ENCODE measurements at regions not wholly inside any gene's neighbourhood (a gene's known extent, or its start where the extent isn't known, plus 50 kb on each side); places are given as distances from the start of the nearest gene placed in this dataset. TPM values are rescaled to one million over a fixed set of nuclear protein-coding genes. Genes with fewer than 3 reads are reported as not detected.

GRCh38 chr3:11953778-11954177, 50.4 kb upstream of the SYN2 start:
- Mint-ChIP-seq H3K4me1 (no peaks in the 10 kb centered on the region), H3K27me3 (peaks cover 12% of the 10 kb centered on the region), H3K4me3 (no peak overlapping the region), H3K27ac (no peak overlapping the region), H3K9me3 (ENCODE audit: insufficient read depth) (no peaks in the 10 kb centered on the region)
- ATAC-seq (ENCODE audit: low read depth): no peak
- H2AFZ ChIP-seq (ENCODE audit: insufficient read depth, low read depth, low read length, poor library complexity, severe bottlenecking): no peak overlapping the region
- no peaks in the 10 kb centered on the region for H3K36me3 ChIP-seq (replicated peaks in 1 of 2; ENCODE audit: control extremely low read depth in 1 of 2, control insufficient read depth in 1 of 2, extremely low read depth in 1 of 2, insufficient read depth in 2 of 2, low read length in 1 of 2)
- peaks cover 0 to 9% (median 0%) of the 10 kb centered on the region in 3 donors for H3K9me3 ChIP-seq (ENCODE audit: control extremely low read depth in 1 of 3, control insufficient read depth in 2 of 3, insufficient read depth in 1 of 3, low read length in 2 of 3)
- H3K4me1 ChIP-seq (ENCODE audit: control insufficient read depth in 2 of 2, insufficient read depth in 2 of 2, low read length in 2 of 2): no peaks in the 10 kb centered on the region
- WGBS (ENCODE audit: insufficient coverage): 79% methylated on average over 2 of the region's 6 CpGs
- H3K4me3 ChIP-seq (ENCODE audit: control extremely low read depth in 1 of 5, extremely low read depth in 1 of 5, insufficient read depth in 1 of 5, low read depth in 2 of 5, low read length in 4 of 5): no peak overlapping the region
- TF ChIP-seq CTCF (IDR thresholded peaks at IDR 0.05): no peak
- TF ChIP-seq EZH2 (IDR thresholded peaks at IDR 0.05; ENCODE audit: borderline replicate concordance, insufficient read depth, low read depth, low read length, poor library complexity, severe bottlenecking): no peak
- no peak overlapping the region for H3K4me2 ChIP-seq (replicated peaks; ENCODE audit: low read depth, low read length, poor library complexity, severe bottlenecking)
- ChIA-PET CTCF (no interaction called here), POLR2A (no interaction called here)
- H4K20me1 ChIP-seq (ENCODE audit: control insufficient read depth, insufficient read depth, low read length, poor library complexity, severe bottlenecking): no peaks in the 10 kb centered on the region
- intact Hi-C loops (cut with micrococcal nuclease): no loop called here
- H3K27me3 ChIP-seq (replicated peaks in 1 of 4; ENCODE audit: control extremely low read depth in 1 of 4, control insufficient read depth in 3 of 4, insufficient read depth in 4 of 4, low read length in 3 of 4): peaks cover 0 to 3% (median 0%) of the 10 kb centered on the region in 4 experiments
- no peaks in the 10 kb centered on the region for H3K79me2 ChIP-seq (ENCODE audit: control insufficient read depth, insufficient read depth, low read length)
- DNase-seq: no peak
- no peak overlapping the region for H3K9ac ChIP-seq (ENCODE audit: low read length)
- no peak overlapping the region for H3K27ac ChIP-seq (ENCODE audit: low read length in 2 of 2)

- Histone ChIP-seq H3K27ac (ENCODE audit: low read length in 2 of 2) (no peak overlapping the region), H3K27me3 (replicated peaks in 1 of 4; ENCODE audit: control extremely low read depth in 1 of 4, control insufficient read depth in 3 of 4, insufficient read depth in 4 of 4, low read length in 3 of 4) (peaks cover 0 to 3% (median 0%) of the 10 kb centered on the region in 4 experiments), H3K9ac (ENCODE audit: low read length) (no peak overlapping the region), H4K20me1 (ENCODE audit: control insufficient read depth, insufficient read depth, low read length, poor library complexity, severe bottlenecking) (no peaks in the 10 kb centered on the region), H2AFZ (ENCODE audit: insufficient read depth, low read depth, low read length, poor library complexity, severe bottlenecking) (no peak overlapping the region), H3K4me2 (replicated peaks; ENCODE audit: low read depth, low read length, poor library complexity, severe bottlenecking) (no peak overlapping the region), H3K79me2 (ENCODE audit: control insufficient read depth, insufficient read depth, low read length) (no peaks in the 10 kb centered on the region), H3K4me3 (ENCODE audit: control extremely low read depth in 1 of 5, extremely low read depth in 1 of 5, insufficient read depth in 1 of 5, low read depth in 2 of 5, low read length in 4 of 5) (no peak overlapping the region), H3K36me3 (replicated peaks in 1 of 2; ENCODE audit: control extremely low read depth in 1 of 2, control insufficient read depth in 1 of 2, extremely low read depth in 1 of 2, insufficient read depth in 2 of 2, low read length in 1 of 2) (no peaks in the 10 kb centered on the region), H3K9me3 (ENCODE audit: control extremely low read depth in 1 of 3, control insufficient read depth in 2 of 3, insufficient read depth in 1 of 3, low read length in 2 of 3) (peaks cover 0 to 10% (median 2%) of the 10 kb centered on the region in 3 donors), H3K4me1 (ENCODE audit: control insufficient read depth in 2 of 2, insufficient read depth in 2 of 2, low read length in 2 of 2) (no peaks in the 10 kb centered on the region)
- H3K4me3 Mint-ChIP-seq: no peak overlapping the region
- ATAC-seq (ENCODE audit: low read depth): no peak
- H3K9me3 Mint-ChIP-seq (ENCODE audit: insufficient read depth): no peaks in the 10 kb centered on the region
- DNase-seq: no peak
- TF ChIP-seq CTCF (IDR thresholded peaks at IDR 0.05) (no peak), EZH2 (IDR thresholded peaks at IDR 0.05; ENCODE audit: borderline replicate concordance, insufficient read depth, low read depth, low read length, poor library complexity, severe bottlenecking) (no peak)
- CTCF ChIA-PET: no interaction called here
- POLR2A ChIA-PET: no interaction called here
- intact Hi-C loops (cut with micrococcal nuclease): no loop called here
- 85% methylated on average over 7 of the region's 8 CpGs for WGBS (ENCODE audit: insufficient coverage)
- H3K4me1 Mint-ChIP-seq: no peaks in the 10 kb centered on the region
- peaks cover 12% of the 10 kb centered on the region for H3K27me3 Mint-ChIP-seq
- H3K27ac Mint-ChIP-seq: no peak overlapping the region
These were observed 49.8 kb upstream of the SYN2 start for GRCh38 chr3:11954312-11954934.

Small RNA genes lying in the stretch of these regions (small RNA-seq; reads per million reads assigned to genes)
- not detected for gene RN7SL147P (ENCODE audit: insufficient read length, low read depth, low replicate concordance)

All from B cell (primary cell).